Keratinocyte (primary cell): ENCODE measurements at regions not wholly inside any gene's neighbourhood (a gene's known extent, or its start where the extent isn't known, plus 50 kb on each side); places are given as distances from the start of the nearest gene placed in this dataset.

ENCODE experiments used
- DNase-seq: peaks from one replicate; pipeline ENCODE4 v3.0.0-alpha.2; 2011; ENCODE audit warnings: low read depth, missing footprints, low spot score
- FAIRE-seq: peaks from 2 replicates; lab custom pipeline; 2011; peaks lifted over from hg19 to GRCh38; lab: Jason Lieb, UNC
- H2AFZ ChIP-seq: 2 replicates; pipeline ENCODE4 v1.6.0; 2012; ENCODE audit warnings: low read length, control low read depth, inconsistent platforms; ENCODE audit not compliant: control insufficient read depth
- H3K27ac ChIP-seq: 2 replicates; pipeline ENCODE4 v1.5.1; 2011; ENCODE audit warnings: low read length; ENCODE audit not compliant: control insufficient read depth, insufficient read depth
- H3K27me3 ChIP-seq: 3 replicates; pipeline ENCODE4 v1.6.0; 2011; ENCODE audit warnings: low read length; ENCODE audit not compliant: control insufficient read depth, insufficient read depth; ENCODE audit errors: extremely low read depth
- H3K36me3 ChIP-seq, 2 experiments: 2 replicates in 1 of 2; 3 replicates in 1 of 2; pipeline ENCODE4 v1.5.1; 2011; ENCODE audit warnings: low read length in 2 of 2, mild to moderate bottlenecking in 1 of 2; ENCODE audit not compliant: control insufficient read depth in 2 of 2, insufficient read depth in 2 of 2; ENCODE audit errors: extremely low read depth in 1 of 2
- H3K4me1 ChIP-seq: 3 replicates; pipeline ENCODE4 v1.5.1; 2011; ENCODE audit warnings: low read length; ENCODE audit not compliant: control insufficient read depth, insufficient read depth; ENCODE audit errors: extremely low read depth
- H3K4me2 ChIP-seq: 3 replicates; pipeline ENCODE4 v1.6.0; 2011; ENCODE audit warnings: low read depth, low read length; ENCODE audit not compliant: control insufficient read depth, insufficient read depth; ENCODE audit errors: extremely low read depth
- H3K4me3 ChIP-seq, 3 experiments: fragments of 200-600 bp in 1 of 3; sonication (generic) in 1 of 3; 2 replicates in 2 of 3; 3 replicates in 1 of 3; pipeline ENCODE4 v1.5.1; 2011 to 2016; ENCODE audit warnings: low read length in 3 of 3, mild to moderate bottlenecking in 3 of 3, control low read depth in 2 of 3, inconsistent platforms in 1 of 3, low read depth in 1 of 3, mixed read lengths in 1 of 3, mixed run types in 1 of 3, moderate library complexity in 1 of 3; ENCODE audit not compliant: control insufficient read depth in 2 of 3, insufficient read depth in 2 of 3; ENCODE audit errors: extremely low read depth in 1 of 3
- H3K79me2 ChIP-seq: 2 replicates; pipeline ENCODE4 v1.6.0; 2012; ENCODE audit warnings: low read length; ENCODE audit not compliant: control insufficient read depth, insufficient read depth
- H3K9ac ChIP-seq: 3 replicates; pipeline ENCODE4 v1.6.0; 2011; ENCODE audit warnings: low read length; ENCODE audit not compliant: control insufficient read depth, insufficient read depth; ENCODE audit errors: extremely low read depth
- H3K9me1 ChIP-seq: 3 replicates; pipeline ENCODE4 v1.6.0; 2011; ENCODE audit warnings: low read length; ENCODE audit not compliant: control insufficient read depth, insufficient read depth; ENCODE audit errors: extremely low read depth
- H3K9me3 ChIP-seq: 2 replicates; pipeline ENCODE4 v1.5.1; 2012; ENCODE audit warnings: low read depth, low read length; ENCODE audit not compliant: control insufficient read depth
- H4K20me1 ChIP-seq: 3 replicates; pipeline ENCODE4 v1.6.0; 2011; ENCODE audit warnings: low read length; ENCODE audit not compliant: control insufficient read depth, insufficient read depth; ENCODE audit errors: extremely low read depth
- EZH2 ChIP-seq: IDR thresholded peaks from one replicate; pipeline ENCODE4 v1.6.1; 2012; ENCODE audit warnings: inconsistent platforms, mild to moderate bottlenecking, low read length, moderate library complexity
- dilution Hi-C: fragments of 300-500 bp; cut with MboI; formaldehyde crosslinking; loops from one replicate; pipeline ENCODE4 v1.7.0; 2020; ENCODE audit warnings: low sequenced_read_pairs; ENCODE audit not compliant: extremely low pct_ligation_motif_present
- TF ChIP-seq, protein P1 (sequence below), 3 experiments: IDR thresholded peaks in 1 of 3; conservative IDR thresholded peaks in 1 of 3; optimal IDR thresholded peaks in 1 of 3; 2 replicates in 2 of 3; 3 replicates in 1 of 3; pipeline versions ENCODE3 to v1.5.1; 2011; ENCODE audit warnings: low read length in 3 of 3, mild to moderate bottlenecking in 3 of 3, moderate library complexity in 2 of 3, control low read depth in 1 of 3, inconsistent platforms in 1 of 3; ENCODE audit not compliant: insufficient read depth in 2 of 3; ENCODE audit errors: extremely low read depth in 1 of 3

DNA sequence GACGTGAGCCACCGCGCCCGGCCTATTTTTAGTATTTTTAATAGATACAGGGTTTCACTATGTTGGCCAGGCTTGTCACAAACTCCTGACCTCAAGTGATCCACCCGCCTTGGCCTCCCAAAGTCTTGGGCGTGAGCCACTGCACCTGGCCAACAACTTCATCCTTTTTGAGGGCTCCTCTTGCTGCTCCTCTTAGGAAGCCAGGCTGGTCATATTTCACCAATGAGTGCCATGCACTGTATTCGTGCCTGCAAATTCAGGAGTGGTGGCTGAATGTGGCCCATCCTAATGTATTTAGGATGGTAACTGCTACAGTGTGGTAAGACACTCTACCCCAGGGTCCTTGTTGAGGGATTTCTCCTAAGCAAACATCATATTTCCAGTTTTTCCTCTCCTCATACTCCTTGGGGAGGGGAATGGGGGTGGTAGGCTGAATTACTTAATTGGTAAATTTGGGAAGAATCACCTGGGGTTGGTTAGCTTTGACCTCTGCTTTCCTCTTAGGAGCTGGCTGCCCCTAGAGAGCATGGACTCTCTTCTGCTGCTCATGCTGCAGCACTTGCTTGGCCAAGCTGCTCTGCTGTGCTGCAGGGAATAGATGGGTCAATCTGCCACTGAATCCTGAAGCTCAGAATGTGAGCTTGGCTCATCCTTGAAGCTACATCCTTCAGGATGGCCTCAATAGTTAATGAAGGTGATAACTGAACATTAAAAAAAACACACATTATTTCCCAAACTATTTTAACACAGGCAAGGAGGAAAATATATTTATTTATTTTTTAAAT, 167.4 kb downstream of the HS3ST1 start:
- Histone ChIP-seq H3K27me3 (no peaks in the 10 kb centered on the region), H3K36me3 (no peaks in the 10 kb centered on the region), H3K4me3 (no peak overlapping the region), H3K4me1 (no peaks in the 10 kb centered on the region), H3K27ac (no peak overlapping the region), H2AFZ (no peak overlapping the region), H3K9me3 (no peaks in the 10 kb centered on the region), H4K20me1 (no peaks in the 10 kb centered on the region), H3K9me1 (no peaks in the 10 kb centered on the region), H3K9ac (no peak overlapping the region), H3K79me2 (no peaks in the 10 kb centered on the region), H3K4me2 (no peak overlapping the region)
- TF ChIP-seq EZH2 = no peak
- TF ChIP-seq, protein P1, sequence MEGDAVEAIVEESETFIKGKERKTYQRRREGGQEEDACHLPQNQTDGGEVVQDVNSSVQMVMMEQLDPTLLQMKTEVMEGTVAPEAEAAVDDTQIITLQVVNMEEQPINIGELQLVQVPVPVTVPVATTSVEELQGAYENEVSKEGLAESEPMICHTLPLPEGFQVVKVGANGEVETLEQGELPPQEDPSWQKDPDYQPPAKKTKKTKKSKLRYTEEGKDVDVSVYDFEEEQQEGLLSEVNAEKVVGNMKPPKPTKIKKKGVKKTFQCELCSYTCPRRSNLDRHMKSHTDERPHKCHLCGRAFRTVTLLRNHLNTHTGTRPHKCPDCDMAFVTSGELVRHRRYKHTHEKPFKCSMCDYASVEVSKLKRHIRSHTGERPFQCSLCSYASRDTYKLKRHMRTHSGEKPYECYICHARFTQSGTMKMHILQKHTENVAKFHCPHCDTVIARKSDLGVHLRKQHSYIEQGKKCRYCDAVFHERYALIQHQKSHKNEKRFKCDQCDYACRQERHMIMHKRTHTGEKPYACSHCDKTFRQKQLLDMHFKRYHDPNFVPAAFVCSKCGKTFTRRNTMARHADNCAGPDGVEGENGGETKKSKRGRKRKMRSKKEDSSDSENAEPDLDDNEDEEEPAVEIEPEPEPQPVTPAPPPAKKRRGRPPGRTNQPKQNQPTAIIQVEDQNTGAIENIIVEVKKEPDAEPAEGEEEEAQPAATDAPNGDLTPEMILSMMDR (optimal IDR thresholded peaks at IDR 0.05 in 1 of 3, IDR thresholded peaks at IDR 0.05 in 1 of 3, conservative IDR thresholded peaks at IDR 0.05 in 1 of 3; ENCODE audit: extremely low read depth in 1 of 3, insufficient read depth in 2 of 3, low read length in 3 of 3) = no peak
- dilution Hi-C loops = no loop called here
- no peak for DNase-seq
- FAIRE-seq = no peak

DNA sequence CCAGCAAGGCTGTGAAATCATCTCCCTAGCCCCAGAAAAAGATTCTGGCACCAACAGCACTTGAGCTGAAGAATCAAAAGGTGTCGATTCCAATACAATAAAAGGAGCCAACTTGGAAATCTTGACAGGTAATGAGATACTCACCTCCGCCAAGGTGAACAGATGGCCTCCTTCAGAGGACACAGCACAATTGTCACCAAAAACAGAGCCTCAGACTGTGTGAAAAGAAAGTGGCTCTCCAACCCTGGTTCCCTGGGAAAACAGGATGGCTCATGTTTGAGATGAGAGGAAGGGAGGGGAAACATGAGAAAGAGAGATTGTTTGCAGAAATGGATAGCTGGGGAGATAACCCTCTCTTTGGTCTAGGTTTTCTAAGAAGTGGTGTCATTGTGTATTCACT, 168.9 kb downstream of the HS3ST1 start:
- H3K27me3 ChIP-seq = no peaks in the 10 kb centered on the region
- dilution Hi-C loops = no loop called here
- H4K20me1 ChIP-seq = no peaks in the 10 kb centered on the region
- H3K79me2 ChIP-seq = no peaks in the 10 kb centered on the region
- H3K9me3 ChIP-seq = no peaks in the 10 kb centered on the region
- H3K4me3 ChIP-seq = no peak overlapping the region
- no peak overlapping the region for H3K9ac ChIP-seq
- no peak overlapping the region for H2AFZ ChIP-seq
- H3K27ac ChIP-seq = no peak overlapping the region
- no peaks in the 10 kb centered on the region for H3K9me1 ChIP-seq
- no peak for TF ChIP-seq EZH2
- TF ChIP-seq, protein P1 (optimal IDR thresholded peaks at IDR 0.05 in 1 of 3, IDR thresholded peaks at IDR 0.05 in 1 of 3, conservative IDR thresholded peaks at IDR 0.05 in 1 of 3; ENCODE audit: extremely low read depth in 1 of 3, insufficient read depth in 2 of 3, low read length in 3 of 3) = no peak
- FAIRE-seq (no peak), DNase-seq (no peak)
- no peaks in the 10 kb centered on the region for H3K36me3 ChIP-seq
- H3K4me2 ChIP-seq = no peak overlapping the region
- no peaks in the 10 kb centered on the region for H3K4me1 ChIP-seq
